Nephron (organoid): ENCODE measurements at regions not wholly inside any gene's neighbourhood (a gene's known extent, or its start where the extent isn't known, plus 50 kb on each side); places are given as distances from the start of the nearest gene placed in this dataset.

Experiments used
- H3K27ac Mint-ChIP-seq, 3 experiments: 2 replicates each; pipeline ENCODE4 v1.8.0; 2020; ENCODE audit warnings: mixed read lengths in 3 of 3, mild to moderate bottlenecking in 2 of 3, moderate library complexity in 1 of 3
- H3K27me3 Mint-ChIP-seq: 2 replicates; pipeline ENCODE4 v1.8.0; 2021; ENCODE audit warnings: low read depth, mild to moderate bottlenecking, moderate library complexity, mixed read lengths
- H3K36me3 Mint-ChIP-seq: 2 replicates; pipeline ENCODE4 v1.8.0; 2020; ENCODE audit warnings: low read depth, mixed read lengths
- H3K4me1 Mint-ChIP-seq: 2 replicates; pipeline ENCODE4 v1.8.0; 2020; ENCODE audit warnings: mixed read lengths
- H3K4me3 Mint-ChIP-seq, 3 experiments: 2 replicates each; pipeline ENCODE4 v1.8.0; 2020; ENCODE audit warnings: mild to moderate bottlenecking in 3 of 3, mixed read lengths in 3 of 3, moderate library complexity in 2 of 3
- H3K9me3 Mint-ChIP-seq: 2 replicates; pipeline ENCODE4 v1.8.0; 2020; ENCODE audit warnings: mixed read lengths
- TF ChIP-seq, protein P1 (sequence below), 3 experiments: fragments of 200-600 bp; sonication (generic); IDR thresholded peaks; one replicate each; pipeline ENCODE4 v1.5.0; 2021; ENCODE audit warnings: antibody characterized with exemption in 3 of 3; ENCODE audit not compliant: unreplicated experiment in 3 of 3

DNA sequence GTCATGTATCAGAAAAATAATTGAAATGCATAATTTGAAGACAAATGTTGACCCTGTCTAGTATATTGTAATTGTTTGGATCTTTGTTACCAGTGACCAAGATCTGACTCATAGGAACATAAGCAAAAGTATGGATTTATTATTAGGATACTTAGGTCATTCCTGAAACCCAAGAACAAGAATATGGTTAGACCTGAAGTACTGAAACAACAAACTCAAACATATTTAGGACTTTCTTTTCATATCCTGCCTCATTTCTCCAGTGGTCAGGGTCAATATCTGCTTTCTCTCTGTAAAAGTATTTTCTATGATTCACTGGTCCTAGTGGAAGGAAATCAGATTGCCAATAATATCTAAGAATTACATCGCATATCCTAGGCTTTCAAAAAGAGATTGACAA is 1937.1 kb upstream of the WWC1 start:
- Mint-ChIP-seq H3K9me3 (peaks cover 2% of the 10 kb centered on the region), H3K27ac (no peak overlapping the region), H3K27me3 (no peaks in the 10 kb centered on the region), H3K4me3 (no peak overlapping the region), H3K4me1 (peaks cover 9% of the 10 kb centered on the region), H3K36me3 (peaks cover 5% of the 10 kb centered on the region)
- TF ChIP-seq, protein P1, sequence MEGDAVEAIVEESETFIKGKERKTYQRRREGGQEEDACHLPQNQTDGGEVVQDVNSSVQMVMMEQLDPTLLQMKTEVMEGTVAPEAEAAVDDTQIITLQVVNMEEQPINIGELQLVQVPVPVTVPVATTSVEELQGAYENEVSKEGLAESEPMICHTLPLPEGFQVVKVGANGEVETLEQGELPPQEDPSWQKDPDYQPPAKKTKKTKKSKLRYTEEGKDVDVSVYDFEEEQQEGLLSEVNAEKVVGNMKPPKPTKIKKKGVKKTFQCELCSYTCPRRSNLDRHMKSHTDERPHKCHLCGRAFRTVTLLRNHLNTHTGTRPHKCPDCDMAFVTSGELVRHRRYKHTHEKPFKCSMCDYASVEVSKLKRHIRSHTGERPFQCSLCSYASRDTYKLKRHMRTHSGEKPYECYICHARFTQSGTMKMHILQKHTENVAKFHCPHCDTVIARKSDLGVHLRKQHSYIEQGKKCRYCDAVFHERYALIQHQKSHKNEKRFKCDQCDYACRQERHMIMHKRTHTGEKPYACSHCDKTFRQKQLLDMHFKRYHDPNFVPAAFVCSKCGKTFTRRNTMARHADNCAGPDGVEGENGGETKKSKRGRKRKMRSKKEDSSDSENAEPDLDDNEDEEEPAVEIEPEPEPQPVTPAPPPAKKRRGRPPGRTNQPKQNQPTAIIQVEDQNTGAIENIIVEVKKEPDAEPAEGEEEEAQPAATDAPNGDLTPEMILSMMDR (IDR thresholded peaks at IDR 0.05; ENCODE audit: unreplicated experiment in 3 of 3) = no peak

GRCh38 chr5:166356096-166356495 is 1935.3 kb upstream of the WWC1 start:
- Mint-ChIP-seq H3K36me3 (peaks cover 5% of the 10 kb centered on the region), H3K4me1 (no peaks in the 10 kb centered on the region), H3K9me3 (peaks cover 2% of the 10 kb centered on the region), H3K4me3 (no peak overlapping the region), H3K27ac (no peak overlapping the region), H3K27me3 (no peaks in the 10 kb centered on the region)
- TF ChIP-seq, protein P1 (IDR thresholded peaks at IDR 0.05; ENCODE audit: unreplicated experiment in 3 of 3) = no peak

- Mint-ChIP-seq H3K27ac (peak overlapping the region in 1 of 3 experiments; percentile 71), H3K9me3 (peaks cover 7% of the 10 kb centered on the region), H3K36me3 (peaks cover 5% of the 10 kb centered on the region), H3K27me3 (no peaks in the 10 kb centered on the region), H3K4me3 (no peak overlapping the region), H3K4me1 (no peaks in the 10 kb centered on the region)
- TF ChIP-seq, protein P1 (IDR thresholded peaks at IDR 0.05; ENCODE audit: unreplicated experiment in 3 of 3) = no peak
Observed at GRCh38 chr5:166358127-166358830, 1933.2 kb upstream of the WWC1 start.

DNA sequence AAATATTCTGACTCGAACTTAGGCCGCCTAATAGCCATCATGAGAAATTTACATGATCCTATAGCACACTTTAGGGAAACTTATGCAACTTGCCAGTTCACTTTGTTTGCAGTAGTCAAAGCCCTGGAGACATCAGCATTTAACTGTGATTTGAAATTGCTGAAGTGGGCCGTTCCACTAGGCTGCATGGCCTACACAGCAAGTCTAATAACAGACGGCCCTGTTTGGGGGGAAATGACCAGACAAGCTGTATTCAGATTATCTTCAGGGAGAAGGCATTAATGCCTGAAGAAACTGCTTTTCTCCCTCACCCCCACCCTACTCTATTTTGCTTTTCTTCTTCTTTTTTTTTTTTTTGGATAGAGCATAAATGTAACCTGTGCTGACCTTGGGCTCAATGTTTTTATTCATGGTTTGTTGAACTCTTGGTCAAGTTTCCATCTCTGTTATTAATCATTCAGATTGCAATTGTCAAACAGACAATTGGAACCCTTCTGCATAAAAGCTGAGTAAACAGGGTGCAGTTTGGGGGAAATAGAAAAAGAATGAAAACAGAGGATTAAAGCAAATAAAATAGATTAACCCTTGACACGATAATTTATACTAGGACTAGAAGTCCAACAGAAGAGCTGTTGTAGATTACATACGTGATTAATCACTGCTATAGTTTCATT is 1928.2 kb upstream of the WWC1 start:
- Mint-ChIP-seq H3K4me3 (no peak overlapping the region), H3K27ac (no peak overlapping the region), H3K27me3 (no peaks in the 10 kb centered on the region), H3K36me3 (no peaks in the 10 kb centered on the region), H3K9me3 (peaks cover 5% of the 10 kb centered on the region), H3K4me1 (no peaks in the 10 kb centered on the region)
- TF ChIP-seq, protein P1 (IDR thresholded peaks at IDR 0.05; ENCODE audit: unreplicated experiment in 3 of 3) = no peak

- Mint-ChIP-seq H3K27me3 (no peaks in the 10 kb centered on the region), H3K36me3 (no peaks in the 10 kb centered on the region), H3K27ac (no peak overlapping the region), H3K9me3 (peaks cover 5% of the 10 kb centered on the region), H3K4me3 (no peak overlapping the region), H3K4me1 (no peaks in the 10 kb centered on the region)
- TF ChIP-seq, protein P1 (IDR thresholded peaks at IDR 0.05; ENCODE audit: unreplicated experiment in 3 of 3) = no peak
Observed at GRCh38 chr5:166365164-166365563, 1926.3 kb upstream of the WWC1 start.

GRCh38 chr5:166367391-166367790 is 1924.1 kb upstream of the WWC1 start:
- Mint-ChIP-seq H3K4me1 (peaks cover 5% of the 10 kb centered on the region), H3K27me3 (no peaks in the 10 kb centered on the region), H3K4me3 (no peak overlapping the region), H3K36me3 (no peaks in the 10 kb centered on the region), H3K9me3 (no peaks in the 10 kb centered on the region), H3K27ac (no peak overlapping the region)
- TF ChIP-seq, protein P1 (IDR thresholded peaks at IDR 0.05; ENCODE audit: unreplicated experiment in 3 of 3) = no peak
